ENCODE measurements at regions not wholly inside any gene's neighbourhood (a gene's known extent, or its start where the extent isn't known, plus 50 kb on each side); places are given as distances from the start of the nearest gene placed in this dataset.

DNA sequence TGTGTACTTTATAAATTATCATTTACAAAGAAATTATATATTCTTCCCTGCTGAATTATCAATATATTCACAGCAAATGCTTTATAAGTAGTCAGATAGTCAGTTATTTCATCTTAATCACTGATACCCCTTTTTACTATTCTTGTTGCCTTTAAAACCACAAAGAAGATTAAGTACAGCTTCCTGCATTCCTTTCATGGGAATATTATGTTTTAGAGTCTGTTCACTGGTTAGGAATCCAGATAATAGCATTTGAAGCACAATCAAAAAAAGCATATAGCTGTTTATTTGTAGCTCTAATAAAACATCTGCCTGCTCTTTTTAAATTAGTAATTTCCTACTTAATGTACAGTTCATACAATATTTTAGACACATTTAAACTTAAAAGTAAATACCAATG lies 508.9 kb downstream of the FBXO15 start:
- Histone ChIP-seq H3K27ac (ENCODE audit: low read depth, low read length) (no peak overlapping the region), H3K27me3 (ENCODE audit: insufficient read depth, low read length) (no peaks in the 10 kb centered on the region), H3K4me3 (ENCODE audit: low read length) (no peak overlapping the region), H3K4me1 (ENCODE audit: insufficient read depth, low read length) (no peaks in the 10 kb centered on the region), H3K9ac (ENCODE audit: low read depth, low read length) (no peak overlapping the region), H3K36me3 (ENCODE audit: insufficient read depth, low read length) (no peaks in the 10 kb centered on the region), H3K9me3 (ENCODE audit: insufficient read depth, low read depth, low read length) (no peaks in the 10 kb centered on the region)

DNA sequence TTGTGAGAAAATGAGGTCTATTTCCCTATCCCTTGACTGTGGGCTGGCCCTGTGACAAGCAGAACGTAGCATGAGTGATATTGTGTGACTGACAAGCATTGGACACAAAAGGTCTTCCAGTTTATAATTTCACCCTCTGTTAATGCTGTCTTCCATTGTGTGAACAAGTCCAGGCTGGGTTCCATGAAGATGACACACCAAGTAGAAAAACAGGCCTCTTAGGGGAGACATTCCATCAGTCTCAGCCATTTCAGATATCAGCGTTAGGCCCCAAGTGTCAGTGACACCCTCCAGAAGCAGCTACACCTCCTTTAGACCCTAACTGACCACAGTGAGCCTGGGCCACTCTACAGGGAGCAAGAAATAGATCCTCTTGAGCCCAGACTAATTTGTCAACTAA lies 511.3 kb downstream of the FBXO15 start:
- no peak overlapping the region for H3K4me3 ChIP-seq (ENCODE audit: low read length)
- WGBS, result 96% methylated on average over 2 of the region's 2 CpGs
- H3K36me3 ChIP-seq (ENCODE audit: insufficient read depth, low read length), result no peaks in the 10 kb centered on the region
- H3K27me3 ChIP-seq (ENCODE audit: insufficient read depth, low read length), result no peaks in the 10 kb centered on the region
- H3K9me3 ChIP-seq (ENCODE audit: insufficient read depth, low read depth, low read length), result no peaks in the 10 kb centered on the region
- H3K4me1 ChIP-seq (ENCODE audit: insufficient read depth, low read length), result no peaks in the 10 kb centered on the region
- no peak overlapping the region for H3K27ac ChIP-seq (ENCODE audit: low read depth, low read length)
- H3K9ac ChIP-seq (ENCODE audit: low read depth, low read length), result no peak overlapping the region

- Histone ChIP-seq H3K36me3 (ENCODE audit: insufficient read depth, low read length) (no peaks in the 10 kb centered on the region), H3K9me3 (ENCODE audit: insufficient read depth, low read depth, low read length) (no peaks in the 10 kb centered on the region), H3K27ac (ENCODE audit: low read depth, low read length) (no peak overlapping the region), H3K4me1 (ENCODE audit: insufficient read depth, low read length) (no peaks in the 10 kb centered on the region), H3K4me3 (ENCODE audit: low read length) (no peak overlapping the region), H3K27me3 (ENCODE audit: insufficient read depth, low read length) (no peaks in the 10 kb centered on the region), H3K9ac (ENCODE audit: low read depth, low read length) (no peak overlapping the region)
- 95% methylated on average over 2 of the region's 2 CpGs for WGBS
These were observed 520.8 kb downstream of the FBXO15 start for GRCh38 chr18:73626859-73627258.

- Histone ChIP-seq H3K27me3 (ENCODE audit: insufficient read depth, low read length) (no peaks in the 10 kb centered on the region), H3K27ac (ENCODE audit: low read depth, low read length) (no peak overlapping the region), H3K9ac (ENCODE audit: low read depth, low read length) (no peak overlapping the region), H3K4me3 (ENCODE audit: low read length) (no peak overlapping the region), H3K4me1 (ENCODE audit: insufficient read depth, low read length) (no peaks in the 10 kb centered on the region), H3K36me3 (ENCODE audit: insufficient read depth, low read length) (no peaks in the 10 kb centered on the region), H3K9me3 (ENCODE audit: insufficient read depth, low read depth, low read length) (no peaks in the 10 kb centered on the region)
- no CpG with 5 or more reads among the region's 2 CpGs for WGBS
These were observed 521.4 kb downstream of the FBXO15 start for GRCh38 chr18:73626221-73626620.

DNA sequence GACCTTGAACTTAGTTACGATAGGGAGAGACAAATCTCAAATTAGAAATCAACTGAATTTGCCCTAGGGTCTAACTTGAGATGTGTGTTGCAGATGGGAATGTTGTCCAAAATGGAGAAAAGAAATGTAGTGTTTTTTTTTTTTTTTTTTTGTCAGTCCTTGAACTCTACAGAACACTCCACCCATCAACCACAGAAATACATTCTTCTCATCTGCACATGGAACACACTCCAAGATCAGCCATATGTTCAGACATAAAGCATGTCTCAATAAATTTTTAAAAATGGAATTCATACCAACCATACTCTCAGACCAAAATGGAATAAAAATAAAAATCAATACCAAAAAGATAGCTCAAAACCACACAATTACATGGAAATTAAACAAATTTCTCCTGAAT lies 526.5 kb downstream of the FBXO15 start:
- Histone ChIP-seq H3K27me3 (ENCODE audit: insufficient read depth, low read length) (no peaks in the 10 kb centered on the region), H3K9me3 (ENCODE audit: insufficient read depth, low read depth, low read length) (no peaks in the 10 kb centered on the region), H3K36me3 (ENCODE audit: insufficient read depth, low read length) (no peaks in the 10 kb centered on the region), H3K4me3 (ENCODE audit: low read length) (no peak overlapping the region), H3K27ac (ENCODE audit: low read depth, low read length) (no peak overlapping the region), H3K4me1 (ENCODE audit: insufficient read depth, low read length) (no peaks in the 10 kb centered on the region), H3K9ac (ENCODE audit: low read depth, low read length) (no peak overlapping the region)
- 94% methylated on average over 1 of the region's 1 CpG for WGBS

DNA sequence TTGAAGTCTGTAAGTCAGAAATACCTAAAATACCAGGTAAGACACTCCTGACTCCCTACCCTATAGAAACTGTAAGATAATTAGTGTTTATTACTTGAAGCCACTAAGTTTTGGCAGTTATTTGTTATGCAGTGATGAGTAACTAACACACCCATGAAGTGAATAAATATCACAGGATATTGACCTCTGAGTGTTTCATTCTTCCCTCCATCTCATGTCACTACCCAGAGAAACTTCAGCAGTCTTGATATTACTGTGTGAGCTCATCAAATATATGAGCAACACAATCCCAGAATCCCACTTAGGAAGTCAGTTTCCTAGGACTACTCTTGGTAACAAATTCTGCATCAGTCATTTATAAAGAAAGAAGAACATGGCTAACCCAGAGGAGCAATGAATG lies 529.7 kb downstream of the FBXO15 start:
- no peak overlapping the region for H3K9ac ChIP-seq (ENCODE audit: low read depth, low read length)
- no peak overlapping the region for H3K4me3 ChIP-seq (ENCODE audit: low read length)
- no peak overlapping the region for H3K27ac ChIP-seq (ENCODE audit: low read depth, low read length)
- no peaks in the 10 kb centered on the region for H3K4me1 ChIP-seq (ENCODE audit: insufficient read depth, low read length)
- no peaks in the 10 kb centered on the region for H3K9me3 ChIP-seq (ENCODE audit: insufficient read depth, low read depth, low read length)
- H3K27me3 ChIP-seq (ENCODE audit: insufficient read depth, low read length), result no peaks in the 10 kb centered on the region
- no peaks in the 10 kb centered on the region for H3K36me3 ChIP-seq (ENCODE audit: insufficient read depth, low read length)

DNA sequence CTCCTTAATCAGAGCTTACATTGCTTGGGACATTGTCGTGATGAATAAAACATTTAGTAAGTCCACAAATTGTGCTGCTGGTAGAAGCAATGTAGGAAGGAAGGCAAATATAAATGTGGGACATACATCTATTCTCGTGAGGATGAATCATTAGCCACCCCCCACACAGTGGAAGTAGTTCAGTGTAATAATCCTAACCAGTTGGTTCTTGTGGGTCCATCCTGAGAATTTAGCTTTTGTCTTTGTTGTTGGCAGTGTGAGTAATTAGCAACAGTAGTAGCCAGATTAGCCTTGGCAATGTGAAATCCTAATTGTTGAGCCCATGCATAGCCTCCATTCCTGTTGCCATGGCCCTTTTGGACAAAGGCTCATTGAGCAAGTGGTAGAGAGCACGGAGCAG lies 532.1 kb downstream of the FBXO15 start:
- 93% methylated on average over 2 of the region's 3 CpGs for WGBS
- H3K4me3 ChIP-seq (ENCODE audit: low read length), result no peak overlapping the region
- no peak overlapping the region for H3K27ac ChIP-seq (ENCODE audit: low read depth, low read length)
- no peaks in the 10 kb centered on the region for H3K36me3 ChIP-seq (ENCODE audit: insufficient read depth, low read length)
- no peaks in the 10 kb centered on the region for H3K27me3 ChIP-seq (ENCODE audit: insufficient read depth, low read length)
- no peaks in the 10 kb centered on the region for H3K4me1 ChIP-seq (ENCODE audit: insufficient read depth, low read length)
- H3K9ac ChIP-seq (ENCODE audit: low read depth, low read length), result no peak overlapping the region
- no peaks in the 10 kb centered on the region for H3K9me3 ChIP-seq (ENCODE audit: insufficient read depth, low read depth, low read length)

- Histone ChIP-seq H3K4me1 (ENCODE audit: insufficient read depth, low read length) (no peaks in the 10 kb centered on the region), H3K36me3 (ENCODE audit: insufficient read depth, low read length) (no peaks in the 10 kb centered on the region), H3K4me3 (ENCODE audit: low read length) (no peak overlapping the region), H3K27ac (ENCODE audit: low read depth, low read length) (no peak overlapping the region), H3K9me3 (ENCODE audit: insufficient read depth, low read depth, low read length) (no peaks in the 10 kb centered on the region), H3K9ac (ENCODE audit: low read depth, low read length) (no peak overlapping the region), H3K27me3 (ENCODE audit: insufficient read depth, low read length) (no peaks in the 10 kb centered on the region)
- WGBS, result 94% methylated on average over 1 of the region's 1 CpG
These were observed 532.8 kb downstream of the FBXO15 start for GRCh38 chr18:73614812-73615211.

- no peaks in the 10 kb centered on the region for H3K4me1 ChIP-seq (ENCODE audit: insufficient read depth, low read length)
- no peak overlapping the region for H3K9ac ChIP-seq (ENCODE audit: low read depth, low read length)
- H3K36me3 ChIP-seq (ENCODE audit: insufficient read depth, low read length), result no peaks in the 10 kb centered on the region
- H3K4me3 ChIP-seq (ENCODE audit: low read length), result no peak overlapping the region
- no peak overlapping the region for H3K27ac ChIP-seq (ENCODE audit: low read depth, low read length)
- WGBS, result no CpG with 5 or more reads among the region's 1 CpG
- no peaks in the 10 kb centered on the region for H3K9me3 ChIP-seq (ENCODE audit: insufficient read depth, low read depth, low read length)
- no peaks in the 10 kb centered on the region for H3K27me3 ChIP-seq (ENCODE audit: insufficient read depth, low read length)
These were observed 533.8 kb downstream of the FBXO15 start for GRCh38 chr18:73613706-73614340.

DNA sequence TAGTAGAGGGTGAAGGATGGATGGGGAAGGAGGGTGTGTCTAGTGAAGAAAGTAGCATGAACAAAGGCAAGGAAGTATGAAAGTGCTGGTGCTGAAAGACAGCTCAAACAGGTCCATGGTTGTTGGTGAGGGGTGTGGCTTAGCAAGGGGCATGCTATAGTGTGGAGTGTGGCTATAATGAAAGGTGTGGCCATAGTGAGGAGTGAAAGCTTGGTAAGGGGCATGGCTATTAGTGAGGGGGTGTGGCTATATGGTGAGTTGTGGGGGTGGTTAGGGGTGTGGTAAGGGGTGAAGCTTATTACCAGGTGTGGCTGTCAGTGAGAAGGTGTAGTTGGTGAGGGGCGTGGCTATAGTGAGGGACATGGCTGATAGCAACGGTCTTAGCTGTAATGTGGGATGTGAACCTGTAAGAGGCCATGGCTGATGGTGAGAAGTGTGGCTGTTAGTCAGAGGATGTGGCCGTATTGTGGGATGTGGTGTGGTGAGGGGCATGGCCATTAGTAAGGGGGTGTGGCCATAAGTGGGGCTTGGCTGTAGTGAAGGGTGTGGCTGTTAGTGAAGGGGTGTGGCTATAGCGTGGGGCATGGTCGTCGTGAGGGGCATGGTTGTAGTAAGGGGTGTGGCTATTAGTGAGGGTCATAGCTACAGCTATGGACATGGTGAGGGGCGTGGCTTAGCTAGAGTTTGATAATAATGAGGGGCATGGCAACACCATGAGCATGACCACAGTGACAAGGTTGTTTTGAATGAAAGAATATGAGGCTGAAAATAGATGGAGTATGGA lies 549.6 kb downstream of the FBXO15 start:
- no peaks in the 10 kb centered on the region for H3K9me3 ChIP-seq (ENCODE audit: insufficient read depth, low read depth, low read length)
- no peak overlapping the region for H3K4me3 ChIP-seq (ENCODE audit: low read length)
- 87% methylated on average over 7 of the region's 7 CpGs for WGBS
- no peaks in the 10 kb centered on the region for H3K4me1 ChIP-seq (ENCODE audit: insufficient read depth, low read length)
- H3K9ac ChIP-seq (ENCODE audit: low read depth, low read length), result no peak overlapping the region
- H3K36me3 ChIP-seq (ENCODE audit: insufficient read depth, low read length), result no peaks in the 10 kb centered on the region
- no peak overlapping the region for H3K27ac ChIP-seq (ENCODE audit: low read depth, low read length)
- H3K27me3 ChIP-seq (ENCODE audit: insufficient read depth, low read length), result no peaks in the 10 kb centered on the region

- Histone ChIP-seq H3K9ac (ENCODE audit: low read depth, low read length) (no peak overlapping the region), H3K27me3 (ENCODE audit: insufficient read depth, low read length) (no peaks in the 10 kb centered on the region), H3K36me3 (ENCODE audit: insufficient read depth, low read length) (no peaks in the 10 kb centered on the region), H3K4me3 (ENCODE audit: low read length) (no peak overlapping the region), H3K9me3 (ENCODE audit: insufficient read depth, low read depth, low read length) (no peaks in the 10 kb centered on the region), H3K27ac (ENCODE audit: low read depth, low read length) (no peak overlapping the region), H3K4me1 (ENCODE audit: insufficient read depth, low read length) (no peaks in the 10 kb centered on the region)
- 82% methylated on average over 4 of the region's 4 CpGs for WGBS
These were observed 552.9 kb downstream of the FBXO15 start for GRCh38 chr18:73594749-73595148.

GRCh38 chr18:73593207-73593606 lies 554.4 kb downstream of the FBXO15 start:
- H3K36me3 ChIP-seq (ENCODE audit: insufficient read depth, low read length), result no peaks in the 10 kb centered on the region
- no peak overlapping the region for H3K4me3 ChIP-seq (ENCODE audit: low read length)
- H3K27ac ChIP-seq (ENCODE audit: low read depth, low read length), result no peak overlapping the region
- H3K9me3 ChIP-seq (ENCODE audit: insufficient read depth, low read depth, low read length), result no peaks in the 10 kb centered on the region
- no peak overlapping the region for H3K9ac ChIP-seq (ENCODE audit: low read depth, low read length)
- H3K27me3 ChIP-seq (ENCODE audit: insufficient read depth, low read length), result no peaks in the 10 kb centered on the region
- no CpG with 5 or more reads among the region's 2 CpGs for WGBS
- no peaks in the 10 kb centered on the region for H3K4me1 ChIP-seq (ENCODE audit: insufficient read depth, low read length)
